ENCODE measurements at regions not wholly inside any gene's neighbourhood (a gene's known extent, or its start where the extent isn't known, plus 50 kb on each side); places are given as distances from the start of the nearest gene placed in this dataset.
"Not testable (repeated sequence)": the region's sequence is repeated elsewhere in the genome, so short reads cannot be mapped to it uniquely, and the experiment has no call there.

- POLR2A ChIA-PET; H3K27me3 ChIP-seq (replicated peaks in 1 of 2; ENCODE audit: control insufficient read depth in 2 of 2, extremely low read depth in 1 of 2, insufficient read depth in 2 of 2, low read length in 1 of 2); H3K36me3 Mint-ChIP-seq; H3K27ac ChIP-seq (ENCODE audit: low read length); H3K27ac Mint-ChIP-seq; H3K36me3 ChIP-seq (ENCODE audit: control insufficient read depth in 2 of 2, extremely low read depth in 1 of 2, insufficient read depth in 1 of 2, low read length in 1 of 2); H3K4me3 Mint-ChIP-seq; H3K4me1 ChIP-seq (ENCODE audit: control insufficient read depth in 1 of 2, extremely low read depth in 1 of 2, insufficient read depth in 2 of 2, low read length in 2 of 2); H3K9me3 ChIP-seq; ATAC-seq (replicated peaks in 1 of 4); H3K27me3 Mint-ChIP-seq; DNase-seq; H3K4me1 Mint-ChIP-seq; CTCF ChIA-PET; H3K4me3 ChIP-seq (ENCODE audit: control insufficient read depth in 1 of 2, extremely low read depth in 1 of 2, low read length in 1 of 2): not testable (repeated sequence)
- WGBS (ENCODE audit: insufficient coverage) = no CpG with 5 or more reads among the region's 1 CpG
- H3K9me3 Mint-ChIP-seq = peaks cover 9 to 33% (median 21%) of the 10 kb centered on the region in 3 donors
Observed at GRCh38 chr15:88965097-88965496, 51.9 kb upstream of the MFGE8 start.

GRCh38 chr15:88970232-88970631 is 57.1 kb upstream of the MFGE8 start:
- ChIA-PET POLR2A (no interaction called here), CTCF (no interaction called here)
- Histone ChIP-seq H3K9me3 (no peaks in the 10 kb centered on the region), H3K36me3 (ENCODE audit: control insufficient read depth in 2 of 2, extremely low read depth in 1 of 2, insufficient read depth in 1 of 2, low read length in 1 of 2) (no peaks in the 10 kb centered on the region), H3K4me3 (ENCODE audit: control insufficient read depth in 1 of 2, extremely low read depth in 1 of 2, low read length in 1 of 2) (no peak overlapping the region), H3K27ac (ENCODE audit: low read length) (no peak overlapping the region), H3K4me1 (ENCODE audit: control insufficient read depth in 1 of 2, extremely low read depth in 1 of 2, insufficient read depth in 2 of 2, low read length in 2 of 2) (no peaks in the 10 kb centered on the region), H3K27me3 (replicated peaks in 1 of 2; ENCODE audit: control insufficient read depth in 2 of 2, extremely low read depth in 1 of 2, insufficient read depth in 2 of 2, low read length in 1 of 2) (peaks cover 0 to 14% of the 10 kb centered on the region in 2 experiments)
- no peaks in the 10 kb centered on the region for H3K4me1 Mint-ChIP-seq
- peaks cover 15 to 24% (median 17%) of the 10 kb centered on the region in 3 donors for H3K9me3 Mint-ChIP-seq
- WGBS (ENCODE audit: insufficient coverage) = no CpG with 5 or more reads among the region's 1 CpG
- no peak overlapping the region for H3K4me3 Mint-ChIP-seq
- no peak for DNase-seq
- H3K27ac Mint-ChIP-seq = no peak overlapping the region
- no peak for ATAC-seq (replicated peaks in 1 of 4)
- H3K36me3 Mint-ChIP-seq = peaks cover 7% of the 10 kb centered on the region
- peaks cover 7 to 11% of the 10 kb centered on the region in 2 donors for H3K27me3 Mint-ChIP-seq

GRCh38 chr15:88974392-88974791 is 61.2 kb upstream of the MFGE8 start:
- POLR2A ChIA-PET = no interaction called here
- peaks cover 8 to 12% (median 11%) of the 10 kb centered on the region in 3 donors for H3K9me3 Mint-ChIP-seq
- 88% methylated on average over 1 of the region's 4 CpGs for WGBS (ENCODE audit: insufficient coverage)
- peaks cover 7% of the 10 kb centered on the region for H3K36me3 Mint-ChIP-seq
- no peak for ATAC-seq (replicated peaks in 1 of 4)
- CTCF ChIA-PET = no interaction called here
- Histone ChIP-seq H3K9me3 (no peaks in the 10 kb centered on the region), H3K27ac (ENCODE audit: low read length) (no peak overlapping the region), H3K4me1 (ENCODE audit: control insufficient read depth in 1 of 2, extremely low read depth in 1 of 2, insufficient read depth in 2 of 2, low read length in 2 of 2) (no peaks in the 10 kb centered on the region), H3K27me3 (replicated peaks in 1 of 2; ENCODE audit: control insufficient read depth in 2 of 2, extremely low read depth in 1 of 2, insufficient read depth in 2 of 2, low read length in 1 of 2) (peaks cover 0 to 21% of the 10 kb centered on the region in 2 experiments), H3K36me3 (ENCODE audit: control insufficient read depth in 2 of 2, extremely low read depth in 1 of 2, insufficient read depth in 1 of 2, low read length in 1 of 2) (no peaks in the 10 kb centered on the region), H3K4me3 (ENCODE audit: control insufficient read depth in 1 of 2, extremely low read depth in 1 of 2, low read length in 1 of 2) (no peak overlapping the region)
- H3K4me3 Mint-ChIP-seq = no peak overlapping the region
- DNase-seq = no peak
- H3K27ac Mint-ChIP-seq = no peak overlapping the region
- peaks cover 7 to 15% of the 10 kb centered on the region in 2 donors for H3K27me3 Mint-ChIP-seq
- no peaks in the 10 kb centered on the region for H3K4me1 Mint-ChIP-seq

GRCh38 chr15:88975891-88976290 is 62.7 kb upstream of the MFGE8 start:
- Mint-ChIP-seq H3K27ac (no peak overlapping the region), H3K27me3 (peaks cover 7% of the 10 kb centered on the region in 2 donors), H3K4me3 (no peak overlapping the region), H3K36me3 (no peaks in the 10 kb centered on the region), H3K9me3 (peaks cover 0 to 2% (median 0%) of the 10 kb centered on the region in 3 donors), H3K4me1 (no peaks in the 10 kb centered on the region)
- Histone ChIP-seq H3K27me3 (replicated peaks in 1 of 2; ENCODE audit: control insufficient read depth in 2 of 2, extremely low read depth in 1 of 2, insufficient read depth in 2 of 2, low read length in 1 of 2) (peaks cover 0 to 18% of the 10 kb centered on the region in 2 experiments), H3K4me1 (ENCODE audit: control insufficient read depth in 1 of 2, extremely low read depth in 1 of 2, insufficient read depth in 2 of 2, low read length in 2 of 2) (no peaks in the 10 kb centered on the region), H3K4me3 (ENCODE audit: control insufficient read depth in 1 of 2, extremely low read depth in 1 of 2, low read length in 1 of 2) (no peak overlapping the region), H3K27ac (ENCODE audit: low read length) (no peak overlapping the region), H3K9me3 (no peaks in the 10 kb centered on the region), H3K36me3 (ENCODE audit: control insufficient read depth in 2 of 2, extremely low read depth in 1 of 2, insufficient read depth in 1 of 2, low read length in 1 of 2) (no peaks in the 10 kb centered on the region)
- DNase-seq = no peak
- ChIA-PET POLR2A (no interaction called here), CTCF (no interaction called here)
- ATAC-seq (replicated peaks in 1 of 4) = no peak

- Mint-ChIP-seq H3K4me1 (no peaks in the 10 kb centered on the region), H3K4me3 (no peak overlapping the region), H3K36me3 (no peaks in the 10 kb centered on the region), H3K27me3 (peaks cover 7% of the 10 kb centered on the region in 2 donors), H3K9me3 (no peaks in the 10 kb centered on the region), H3K27ac (no peak overlapping the region)
- Histone ChIP-seq H3K27me3 (replicated peaks in 1 of 2; ENCODE audit: control insufficient read depth in 2 of 2, extremely low read depth in 1 of 2, insufficient read depth in 2 of 2, low read length in 1 of 2) (peaks cover 0 to 14% of the 10 kb centered on the region in 2 experiments), H3K4me3 (ENCODE audit: control insufficient read depth in 1 of 2, extremely low read depth in 1 of 2, low read length in 1 of 2) (no peak overlapping the region), H3K36me3 (ENCODE audit: control insufficient read depth in 2 of 2, extremely low read depth in 1 of 2, insufficient read depth in 1 of 2, low read length in 1 of 2) (no peaks in the 10 kb centered on the region), H3K27ac (ENCODE audit: low read length) (no peak overlapping the region), H3K4me1 (ENCODE audit: control insufficient read depth in 1 of 2, extremely low read depth in 1 of 2, insufficient read depth in 2 of 2, low read length in 2 of 2) (no peaks in the 10 kb centered on the region), H3K9me3 (no peaks in the 10 kb centered on the region)
- 100% methylated on average over 2 of the region's 2 CpGs for WGBS (ENCODE audit: insufficient coverage)
- DNase-seq (no peak), ATAC-seq (replicated peaks in 1 of 4) (no peak)
- ChIA-PET CTCF (no interaction called here), POLR2A (no interaction called here)
Observed at GRCh38 chr15:88976656-88977055, 63.5 kb upstream of the MFGE8 start.

GRCh38 chr15:88979674-88980073 is 66.5 kb upstream of the MFGE8 start:
- H3K4me3 ChIP-seq (ENCODE audit: control insufficient read depth in 1 of 2, extremely low read depth in 1 of 2, low read length in 1 of 2) = no peak overlapping the region
- Mint-ChIP-seq H3K4me3 (no peak overlapping the region), H3K36me3 (no peaks in the 10 kb centered on the region), H3K9me3 (no peaks in the 10 kb centered on the region), H3K27ac (no peak overlapping the region), H3K27me3 (peaks cover 0 to 4% of the 10 kb centered on the region in 2 donors), H3K4me1 (no peaks in the 10 kb centered on the region)
- no peak for ATAC-seq (replicated peaks in 1 of 4)
- H3K36me3 ChIP-seq (ENCODE audit: control insufficient read depth in 2 of 2, extremely low read depth in 1 of 2, insufficient read depth in 1 of 2, low read length in 1 of 2) = no peaks in the 10 kb centered on the region
- no peak for DNase-seq
- WGBS (ENCODE audit: insufficient coverage) = no CpG with 5 or more reads among the region's 8 CpGs
- H3K27me3 ChIP-seq (replicated peaks in 1 of 2; ENCODE audit: control insufficient read depth in 2 of 2, extremely low read depth in 1 of 2, insufficient read depth in 2 of 2, low read length in 1 of 2) = peaks cover 0 to 11% of the 10 kb centered on the region in 2 experiments
- ChIA-PET CTCF (no interaction called here), POLR2A (no interaction called here)
- no peaks in the 10 kb centered on the region for H3K9me3 ChIP-seq
- no peak overlapping the region for H3K27ac ChIP-seq (ENCODE audit: low read length)
- no peaks in the 10 kb centered on the region for H3K4me1 ChIP-seq (ENCODE audit: control insufficient read depth in 1 of 2, extremely low read depth in 1 of 2, insufficient read depth in 2 of 2, low read length in 2 of 2)

- CTCF ChIA-PET = no interaction called here
- no peak overlapping the region for H3K4me3 ChIP-seq (ENCODE audit: control insufficient read depth in 1 of 2, extremely low read depth in 1 of 2, low read length in 1 of 2)
Observed at GRCh38 chr15:88980498-88980897, 67.3 kb upstream of the MFGE8 start.

More at GRCh38 chr15:88980498-88980897, 67.3 kb upstream of the MFGE8 start:
- no peak overlapping the region for H3K4me3 Mint-ChIP-seq
- Histone ChIP-seq H3K27ac (ENCODE audit: low read length) (no peak overlapping the region), H3K4me1 (ENCODE audit: control insufficient read depth in 1 of 2, extremely low read depth in 1 of 2, insufficient read depth in 2 of 2, low read length in 2 of 2) (no peaks in the 10 kb centered on the region), H3K9me3 (no peaks in the 10 kb centered on the region), H3K27me3 (replicated peaks in 1 of 2; ENCODE audit: control insufficient read depth in 2 of 2, extremely low read depth in 1 of 2, insufficient read depth in 2 of 2, low read length in 1 of 2) (peaks cover 0 to 11% of the 10 kb centered on the region in 2 experiments), H3K36me3 (ENCODE audit: control insufficient read depth in 2 of 2, extremely low read depth in 1 of 2, insufficient read depth in 1 of 2, low read length in 1 of 2) (no peaks in the 10 kb centered on the region)
- no peak overlapping the region for H3K27ac Mint-ChIP-seq
- no peaks in the 10 kb centered on the region for H3K9me3 Mint-ChIP-seq
- H3K36me3 Mint-ChIP-seq = no peaks in the 10 kb centered on the region
- H3K27me3 Mint-ChIP-seq = peaks cover 0 to 2% of the 10 kb centered on the region in 2 donors
- no peaks in the 10 kb centered on the region for H3K4me1 Mint-ChIP-seq
- ATAC-seq (replicated peaks in 1 of 4) (no peak), DNase-seq (no peak)
- WGBS (ENCODE audit: insufficient coverage) = 80% methylated on average over 1 of the region's 4 CpGs
- POLR2A ChIA-PET = no interaction called here

Data from T-cell (primary cell).